ENCODE measurements at regions not wholly inside any gene's neighbourhood (a gene's known extent, or its start where the extent isn't known, plus 50 kb on each side); places are given as distances from the start of the nearest gene placed in this dataset.

DNA sequence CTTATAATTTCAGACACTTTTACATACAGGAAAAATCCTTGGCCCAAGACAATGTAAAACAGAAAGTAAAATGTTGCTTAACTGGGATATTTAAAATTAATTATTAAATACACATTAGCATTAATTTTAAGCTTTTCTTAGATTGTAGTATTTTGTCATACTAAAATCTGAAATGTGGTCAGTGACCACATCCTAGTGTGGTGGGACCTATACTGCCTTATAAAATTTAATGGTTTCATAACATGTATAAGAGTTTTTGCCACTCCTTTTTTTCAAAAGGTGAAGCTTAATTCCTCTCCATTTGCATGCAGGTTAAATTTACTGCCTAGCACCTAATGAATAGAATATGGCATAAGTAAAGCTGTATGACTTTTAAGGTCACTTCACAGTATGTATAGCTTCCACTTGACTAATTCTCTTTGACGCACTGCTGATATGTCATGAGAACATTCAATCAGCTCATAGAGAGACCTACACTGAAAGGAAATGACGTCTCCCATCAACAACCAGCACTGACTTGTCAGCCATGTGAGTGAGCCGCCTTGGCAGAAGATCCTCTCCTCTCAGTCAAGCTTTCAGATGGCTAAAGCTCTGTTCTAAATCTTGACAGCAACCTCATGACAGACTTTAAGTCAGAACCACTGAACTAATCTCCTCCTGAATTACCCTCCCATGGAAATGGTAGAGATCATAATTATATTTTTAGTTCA is 847.8 kb downstream of the SI start:
- DNase-seq = no peak

DNA sequence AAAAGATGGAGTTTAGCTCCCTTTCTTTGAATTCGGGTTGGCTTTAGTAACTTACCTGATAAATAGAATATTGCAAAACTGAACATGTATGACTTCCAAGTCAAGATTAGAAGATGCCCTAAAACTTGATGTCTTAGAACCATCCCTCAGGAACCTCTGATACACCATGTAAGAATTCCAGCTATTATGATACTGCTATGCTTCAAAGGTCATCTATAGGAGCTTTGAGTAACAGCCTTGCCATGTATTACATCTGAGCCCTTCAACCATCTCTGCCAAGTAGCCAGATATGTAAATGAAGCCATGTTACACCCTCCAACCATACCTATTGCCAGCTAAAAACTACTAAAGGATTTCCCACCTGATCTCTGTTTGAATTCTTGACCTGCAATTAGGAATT is 854.2 kb downstream of the SI start:
- DNase-seq = peak in 1 of 2 experiments; percentile 61

DNA sequence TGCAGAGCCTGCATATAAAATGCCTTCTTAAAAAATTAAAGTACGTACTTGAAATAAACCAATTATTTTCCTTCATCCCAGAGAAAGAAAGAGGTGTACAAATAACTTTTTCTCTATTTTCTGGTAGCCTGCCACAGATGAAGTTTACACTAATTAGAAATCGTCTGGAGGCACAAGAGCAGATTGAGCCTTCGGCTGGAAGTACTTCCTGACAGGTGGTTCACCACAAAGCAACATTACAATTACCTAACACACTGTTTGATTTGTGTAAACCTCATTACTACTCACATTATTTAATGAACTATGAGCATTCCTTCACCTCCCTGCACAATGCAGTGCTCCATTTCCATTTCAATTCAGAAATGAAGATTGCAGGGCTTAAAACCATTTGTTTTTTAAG is 856.1 kb downstream of the SI start:
- DNase-seq = peak in 1 of 2 experiments; percentile 36

DNA sequence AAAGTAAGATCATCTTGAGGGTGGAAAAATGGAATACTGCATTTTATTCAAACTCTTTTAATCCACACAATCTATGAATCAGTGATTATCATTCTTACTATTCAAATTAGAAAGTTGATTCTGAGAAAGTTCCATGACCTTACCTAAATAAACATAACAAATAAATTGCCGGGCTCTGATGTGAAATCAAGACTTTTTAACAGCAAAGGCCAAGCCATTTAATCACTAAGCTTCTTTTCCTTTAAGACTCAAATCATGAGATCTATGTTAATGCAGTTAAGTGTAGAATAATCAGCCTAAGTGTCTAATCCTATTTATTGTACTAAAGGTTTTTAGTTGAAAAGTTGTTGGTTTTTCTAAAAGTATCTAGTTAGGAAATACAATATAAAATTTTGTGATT is 857.0 kb downstream of the SI start:
- no peak for DNase-seq

DNA sequence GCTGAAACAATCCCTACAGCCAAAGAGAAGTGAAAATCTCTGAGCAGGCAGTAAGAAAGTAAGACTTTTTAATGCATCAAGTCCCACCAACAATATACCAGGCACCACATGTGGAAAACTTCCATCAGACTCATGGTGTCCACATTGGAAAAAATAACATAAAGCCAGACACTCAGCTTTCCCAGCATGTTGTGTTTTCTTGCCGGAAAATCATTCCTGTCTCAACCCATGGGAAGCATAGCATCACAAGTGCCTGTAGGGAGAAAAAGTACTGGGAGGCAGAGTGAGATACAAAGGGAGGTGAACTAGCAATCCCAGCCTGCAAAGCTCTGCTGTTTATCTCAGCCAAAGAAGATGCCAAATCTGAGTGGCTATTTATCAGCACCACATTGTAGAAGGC is 868.9 kb downstream of the SI start:
- DNase-seq = no peak

DNA sequence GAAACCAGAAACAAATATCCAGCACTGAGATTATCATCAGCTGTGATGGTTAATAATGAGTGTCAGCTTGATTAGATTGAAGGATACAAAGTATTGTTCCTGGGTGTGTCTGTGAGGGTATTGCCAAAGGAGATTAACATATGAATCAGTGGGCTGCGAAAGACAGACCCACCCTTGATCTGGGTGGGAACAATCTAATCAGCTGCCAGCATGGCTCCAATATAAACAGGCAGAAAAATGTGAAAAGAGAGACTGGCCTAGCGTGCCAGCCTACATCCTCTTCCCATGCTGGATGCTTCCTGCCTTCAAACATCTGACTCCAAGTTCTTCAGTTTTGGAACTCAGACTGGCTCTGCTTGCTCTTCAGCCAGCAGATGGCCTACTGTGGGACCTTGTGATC is 869.5 kb downstream of the SI start:
- peak in 1 of 2 experiments; percentile 42 for DNase-seq

DNA sequence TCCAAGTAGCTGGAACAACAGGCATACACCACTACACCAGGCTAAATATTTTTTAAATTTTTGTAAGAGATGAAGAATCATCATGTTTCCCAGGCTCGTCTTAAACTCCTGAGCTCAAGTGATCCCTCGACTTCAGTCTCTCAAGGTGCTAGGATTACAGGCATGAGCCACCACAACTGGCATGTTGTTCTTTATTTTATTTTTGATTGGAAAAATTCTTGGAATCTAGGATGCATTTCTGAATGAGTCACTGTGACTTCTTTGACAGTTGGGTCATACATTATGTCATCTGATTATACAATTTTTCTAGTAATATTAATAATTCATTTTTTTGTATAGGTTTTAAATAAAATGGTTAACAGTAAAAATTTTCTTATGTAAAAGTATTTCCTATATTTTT is 870.2 kb downstream of the SI start:
- DNase-seq = no peak

DNA sequence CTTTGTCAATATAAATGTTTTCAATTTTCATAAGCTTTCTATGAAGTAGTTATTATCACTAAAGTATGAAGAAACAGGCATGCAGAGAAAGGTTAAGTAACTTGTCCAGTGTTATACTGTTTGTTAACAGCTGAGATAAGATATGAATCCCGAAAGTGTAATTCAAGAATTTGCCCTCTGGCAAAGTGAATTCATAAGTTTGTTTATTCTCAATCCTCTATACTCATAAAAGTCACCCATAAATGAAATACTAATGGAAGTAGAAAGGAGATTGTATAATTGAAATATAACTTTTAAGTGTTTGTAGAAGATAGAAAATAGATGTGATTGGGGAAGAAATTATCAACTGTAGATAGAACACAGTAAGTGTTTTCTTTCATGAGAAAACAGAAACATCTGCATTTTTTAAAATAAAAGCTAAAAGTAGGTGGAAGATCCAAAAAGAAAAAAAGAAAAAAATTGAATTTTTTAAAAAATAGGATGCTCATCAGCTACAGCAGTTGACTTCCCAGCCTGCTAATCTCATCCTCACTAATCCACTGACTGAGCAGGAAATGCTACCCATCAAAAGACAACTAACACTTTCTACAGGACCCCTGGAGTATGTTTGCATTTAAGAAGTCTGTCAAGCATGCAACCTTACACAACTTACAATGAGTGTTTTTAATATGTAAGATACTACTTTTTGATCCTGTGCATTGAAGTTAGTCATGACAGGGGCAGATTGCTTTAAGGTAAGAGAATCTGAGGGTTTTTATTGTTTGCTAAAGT is 878.1 kb downstream of the SI start:
- no peak for DNase-seq

DNA sequence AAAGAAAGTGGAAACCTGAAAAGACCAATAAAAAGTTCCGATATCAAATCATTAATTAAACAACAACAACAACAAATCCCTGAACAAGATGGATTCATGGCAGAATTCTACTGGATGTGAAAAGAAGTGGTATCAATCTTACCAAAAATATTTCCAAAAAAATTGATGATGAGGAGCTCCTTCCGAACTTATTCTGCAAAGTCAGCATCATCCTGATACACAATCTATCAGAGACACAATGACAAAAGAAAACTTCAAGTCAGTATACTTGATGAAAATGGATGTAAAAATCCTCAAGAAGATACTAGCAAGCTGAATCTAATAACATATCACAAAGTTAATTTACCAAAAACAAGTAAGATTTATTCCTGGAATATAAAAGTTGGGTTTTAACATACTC is 881.8 kb downstream of the SI start:
- no peak for DNase-seq

DNA sequence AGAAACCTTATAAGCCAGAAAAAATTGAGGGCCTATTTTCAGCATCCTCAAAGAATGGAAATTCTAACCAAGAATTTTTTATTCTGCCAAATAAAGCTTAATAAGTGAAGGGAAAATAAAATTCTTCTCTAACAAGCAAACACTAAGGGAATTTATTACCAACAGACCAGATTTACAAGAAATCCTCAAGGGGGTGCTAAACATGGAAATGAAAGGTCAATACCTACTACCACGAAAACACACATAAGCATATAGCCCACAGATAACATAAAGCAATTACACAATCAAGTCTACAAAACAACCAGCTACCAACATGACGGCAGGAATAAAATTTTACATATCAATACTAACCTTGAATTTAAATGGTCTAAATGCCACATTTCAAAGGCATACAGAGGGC is 883.5 kb downstream of the SI start:
- DNase-seq = no peak

DNA sequence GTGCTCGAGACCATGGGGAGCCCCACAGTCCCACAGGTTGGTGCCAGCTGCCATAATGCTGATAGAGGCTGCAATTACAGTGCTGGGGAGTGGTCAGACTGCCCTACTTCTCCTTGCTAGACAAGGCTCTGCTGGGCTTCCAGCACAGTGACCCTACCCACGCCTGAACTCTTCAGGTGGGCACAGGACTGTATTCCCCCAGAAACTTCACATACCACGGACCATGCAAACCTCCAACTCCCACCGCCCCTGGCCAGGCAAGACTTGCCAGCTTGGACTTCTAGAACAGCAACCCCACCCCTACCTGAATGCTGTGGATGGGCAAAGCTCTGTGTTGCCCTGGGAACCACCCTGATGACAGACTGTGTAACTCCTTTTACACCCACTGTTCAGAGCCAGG is 885.3 kb downstream of the SI start:
- DNase-seq = no peak

DNA sequence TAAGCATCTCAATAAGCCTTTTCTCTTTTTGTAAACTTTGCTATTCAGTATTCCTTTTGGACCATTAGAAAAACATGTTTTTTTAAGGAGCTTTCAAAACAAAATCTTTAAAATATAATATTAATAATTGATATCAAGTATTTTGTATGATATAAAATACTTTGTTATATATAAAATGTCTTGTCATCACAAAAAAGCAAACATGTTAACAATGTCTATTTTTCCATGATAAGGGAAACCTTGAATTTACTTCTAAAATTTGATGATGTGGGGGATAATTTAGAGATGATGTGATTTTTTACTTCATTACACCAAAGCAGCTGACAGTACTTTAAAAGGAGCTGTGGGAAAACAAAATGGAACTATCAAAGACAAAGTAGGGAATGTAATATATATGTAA is 887.7 kb downstream of the SI start:
- no peak for DNase-seq

DNA sequence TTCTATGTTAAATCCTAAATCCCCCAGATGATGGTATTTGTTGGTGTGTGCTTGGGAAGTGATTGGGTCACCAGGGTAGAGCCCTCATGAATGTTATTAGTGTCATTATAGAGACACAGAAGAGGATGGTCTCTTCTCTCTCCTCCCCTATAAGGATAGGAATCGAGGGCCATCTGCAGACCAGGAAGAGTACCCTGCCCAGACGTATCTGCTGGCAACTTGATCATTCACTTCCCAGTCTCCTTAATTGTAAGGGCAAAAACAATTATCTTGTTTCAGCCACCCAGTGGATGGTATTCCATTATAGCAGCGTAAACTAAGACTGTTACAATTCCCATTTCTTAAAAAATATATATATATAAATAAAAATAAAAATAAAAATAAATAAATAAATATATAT is 892.2 kb downstream of the SI start:
- no peak for DNase-seq

DNA sequence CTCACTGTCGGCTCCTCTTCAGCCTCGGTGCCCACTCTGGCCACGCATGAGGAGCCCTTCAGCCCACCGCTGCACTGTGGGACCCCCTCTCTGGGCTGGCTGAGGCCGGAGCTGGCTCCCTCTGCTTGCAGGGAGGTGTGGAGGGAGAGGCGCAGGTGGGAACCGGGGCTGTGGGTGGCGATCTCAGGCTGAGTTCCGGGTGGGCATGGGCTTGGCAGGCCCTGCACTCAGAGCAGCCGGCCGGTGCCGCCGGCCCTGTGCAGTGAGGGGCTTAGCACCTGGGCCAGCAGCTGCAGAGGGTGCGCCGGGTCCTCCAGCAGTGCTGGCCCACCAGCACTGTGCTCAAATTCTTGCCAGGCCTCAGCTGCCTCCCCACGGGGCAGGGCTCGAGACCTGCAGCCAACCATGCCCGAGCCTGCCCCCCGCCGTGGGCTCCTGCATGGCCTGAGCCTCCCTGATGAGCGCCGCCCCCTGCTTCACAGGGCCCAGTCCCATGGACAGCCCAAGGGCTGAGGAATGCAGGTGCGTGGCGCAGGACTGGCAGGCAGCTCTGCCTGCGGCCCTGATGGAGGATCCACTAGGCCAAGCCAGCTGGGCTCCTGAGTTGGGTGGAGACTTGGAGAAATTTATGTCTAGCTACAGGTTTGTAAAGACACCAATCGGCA is 899.1 kb downstream of the SI start:
- DNase-seq = no peak

DNA sequence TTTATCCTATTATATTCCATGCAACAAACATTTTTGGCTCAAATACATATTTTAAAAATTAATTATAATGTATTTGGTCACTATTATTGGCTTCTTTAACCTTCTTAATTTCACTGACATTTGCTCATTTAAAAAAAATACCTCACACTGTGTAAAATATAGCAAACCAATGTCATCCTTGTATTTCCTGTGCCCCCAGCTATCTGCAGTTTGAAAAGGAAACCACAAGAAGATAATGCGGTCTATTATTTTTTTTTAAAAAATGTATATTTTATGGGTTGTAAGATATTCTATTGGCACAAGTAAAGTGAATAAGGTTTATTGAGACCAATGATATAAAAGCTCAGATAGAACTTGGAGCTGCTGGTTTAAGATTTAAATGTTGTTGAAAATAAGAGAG is 904.2 kb downstream of the SI start:
- DNase-seq = no peak

DNA sequence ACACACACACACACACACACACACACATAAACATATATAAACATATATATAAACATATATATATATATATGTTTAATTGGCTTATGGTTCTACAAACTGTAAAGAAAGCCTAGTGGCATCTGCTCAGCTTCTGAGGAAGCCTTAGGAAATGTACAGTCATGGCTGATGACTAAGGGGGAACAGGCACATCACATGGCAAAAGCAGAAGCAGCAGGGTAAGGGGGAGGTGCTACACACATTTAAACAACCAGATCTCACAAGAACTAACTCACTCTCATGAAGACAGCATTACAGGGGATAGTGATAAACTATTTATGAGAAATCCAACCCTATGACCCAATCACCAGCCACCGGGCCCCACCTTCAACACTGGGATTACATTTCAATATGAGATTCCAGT is 922.9 kb downstream of the SI start:
- no peak for DNase-seq

DNA sequence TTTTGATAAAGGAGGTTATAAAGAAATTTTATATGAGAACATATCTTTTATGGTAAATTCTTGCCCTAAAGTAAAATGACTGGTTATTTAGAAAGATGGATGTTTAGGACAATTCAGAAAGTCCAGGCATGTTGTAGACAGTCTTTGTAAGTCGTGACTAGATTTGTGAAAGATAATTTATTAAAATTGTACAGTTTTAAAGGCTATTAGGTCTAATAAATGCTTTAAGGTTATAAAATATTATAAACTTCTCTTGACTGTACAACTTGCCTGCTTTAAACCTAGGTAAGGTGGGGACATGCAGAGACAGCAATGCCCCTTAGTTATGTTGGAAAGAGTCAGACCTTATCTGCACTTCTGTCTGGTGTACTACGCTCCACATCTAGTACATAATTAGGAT is 933.5 kb downstream of the SI start:
- DNase-seq = no peak

DNA sequence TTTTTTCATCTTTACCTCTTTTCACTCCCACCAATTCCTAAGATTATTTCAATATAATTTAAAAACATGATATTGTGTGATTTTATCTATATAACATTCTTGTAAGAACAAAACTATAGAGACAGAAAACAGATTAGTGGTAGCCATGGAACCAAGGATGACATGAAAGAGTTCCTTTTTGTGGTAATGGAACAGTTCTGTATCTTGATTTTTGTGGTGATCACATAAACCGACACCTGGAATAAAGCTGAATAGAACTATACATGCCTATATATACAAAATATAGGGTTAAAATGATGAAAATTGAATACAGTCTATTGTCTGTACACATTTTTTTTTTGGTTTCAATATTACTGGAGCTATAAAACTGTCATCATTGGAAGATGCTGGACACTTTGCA is 945.4 kb downstream of the SI start:
- no peak for DNase-seq

DNA sequence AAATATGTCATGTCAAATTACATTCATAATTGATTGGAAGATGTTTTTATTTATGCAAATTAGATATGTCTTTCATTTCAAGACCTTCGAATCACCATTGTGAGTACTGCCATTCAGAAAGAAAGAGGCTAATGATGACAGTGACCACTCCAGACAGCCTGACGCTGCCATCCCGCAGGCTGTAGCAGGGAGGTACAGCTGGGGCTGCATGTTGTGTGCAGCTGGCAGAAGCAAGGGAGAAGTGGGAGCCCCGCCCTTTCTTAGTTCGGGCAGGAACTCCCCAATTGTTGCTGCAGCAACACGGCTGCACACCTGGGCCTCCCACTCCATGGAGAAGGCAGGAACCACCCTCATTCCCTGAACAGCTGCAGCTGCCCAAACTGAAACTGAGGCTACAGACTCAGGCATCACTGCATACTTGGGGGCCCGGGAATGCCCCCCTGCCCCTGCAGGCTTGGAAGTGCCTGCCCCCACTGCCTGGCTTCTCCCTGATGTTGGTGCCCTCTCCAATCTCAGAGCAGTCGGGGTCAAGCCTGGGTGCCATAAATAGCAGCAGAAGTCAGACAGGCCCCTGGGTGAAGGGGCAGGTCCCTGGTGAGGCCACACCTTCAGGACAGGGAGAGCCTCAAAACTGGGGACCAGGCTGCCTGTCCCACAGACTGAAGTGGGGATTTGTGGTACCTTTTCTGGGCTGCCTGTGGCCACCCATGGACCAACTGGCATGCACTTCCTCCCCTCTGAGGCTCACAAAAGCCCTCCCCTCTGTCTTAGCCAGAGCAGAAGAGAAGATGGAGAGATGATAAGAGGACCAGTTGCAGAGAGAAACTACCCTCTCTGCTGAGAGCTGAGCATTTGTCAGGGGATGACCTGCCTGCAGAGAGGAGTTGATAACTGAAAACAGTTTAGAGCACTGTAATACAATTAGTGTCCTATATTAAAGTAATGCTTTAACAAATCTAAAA is 964.6 kb downstream of the SI start:
- DNase-seq = no peak

DNA sequence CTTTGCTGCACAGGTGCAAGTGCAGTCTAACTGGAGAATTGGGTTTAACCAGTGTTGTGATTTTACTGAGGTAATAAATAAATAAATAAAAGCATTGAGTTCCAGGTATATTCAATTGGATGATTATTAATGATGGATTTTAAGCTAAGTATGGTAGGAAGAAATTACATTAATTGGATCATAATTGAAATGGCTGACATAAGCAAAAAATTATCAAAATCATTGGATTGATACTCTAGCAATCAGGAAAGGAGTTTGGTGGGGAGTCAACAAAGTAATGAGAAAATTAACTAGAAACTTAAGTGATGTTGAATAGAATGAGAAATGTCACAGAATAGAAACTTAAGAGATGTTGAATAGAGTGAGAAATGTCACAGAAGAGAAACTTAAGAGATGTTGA is 981.9 kb downstream of the SI start:
- DNase-seq = no peak

DNA sequence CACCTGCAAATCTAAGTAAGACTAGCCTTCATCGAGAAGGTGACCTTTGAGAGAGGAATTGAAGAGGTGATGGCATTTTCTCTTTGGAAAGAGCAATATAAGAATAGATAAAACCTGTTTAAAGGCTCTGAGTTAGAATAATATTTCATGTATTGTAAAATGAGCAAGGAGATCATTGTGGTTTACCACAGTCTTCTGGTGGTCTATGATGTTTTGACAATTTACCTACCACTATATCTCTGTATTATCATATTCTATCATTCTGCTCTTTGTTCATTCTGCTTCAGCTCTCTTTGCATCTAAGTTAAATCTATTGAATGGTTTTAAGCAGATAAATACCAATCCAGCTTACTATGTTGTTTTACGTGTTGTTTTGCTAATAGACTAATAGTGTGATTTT is 982.3 kb downstream of the SI start:
- DNase-seq = no peak

DNA sequence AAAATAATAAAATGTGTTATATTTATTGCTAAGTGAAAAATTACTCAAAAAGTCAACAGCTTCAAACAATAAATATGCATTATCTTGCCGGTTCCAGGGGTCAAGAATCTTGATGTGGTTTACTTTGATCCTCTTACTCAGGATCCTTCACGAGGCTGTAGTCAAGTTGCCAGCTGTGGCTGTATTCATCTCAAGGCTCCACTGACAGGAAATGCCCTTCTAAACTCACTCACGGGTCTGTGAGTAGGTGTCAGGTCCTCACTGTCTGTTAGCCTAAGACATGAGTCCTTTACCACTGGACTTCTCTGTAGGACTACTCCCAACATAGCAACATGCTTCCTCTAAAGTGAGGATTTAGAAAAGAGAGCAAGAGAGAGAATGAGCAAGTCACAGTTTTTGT is 983.0 kb downstream of the SI start:
- no peak for DNase-seq

DNA sequence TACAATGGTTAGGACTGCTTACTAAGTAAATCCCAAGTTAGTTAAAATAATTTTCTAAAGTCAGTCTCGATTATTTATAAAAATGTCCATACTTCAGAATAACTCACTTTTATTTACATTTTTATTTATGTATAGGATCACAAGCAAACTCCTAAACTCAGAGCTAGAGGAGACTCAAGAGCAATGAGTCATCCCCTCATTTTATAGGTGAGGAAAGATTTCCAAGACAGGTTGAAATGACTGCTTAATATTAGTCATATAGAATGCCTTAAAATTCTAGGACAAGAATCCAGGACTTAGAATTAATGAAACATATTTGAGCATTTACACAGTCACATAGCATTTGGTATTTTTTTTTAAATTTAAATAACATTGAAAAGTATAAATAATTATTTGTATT is 983.8 kb downstream of the SI start:
- DNase-seq = no peak
